HCEC 1CT (cell line): ENCODE measurements at regions not wholly inside any gene's neighbourhood (a gene's known extent, or its start where the extent isn't known, plus 50 kb on each side); places are given as distances from the start of the nearest gene placed in this dataset.
"Not testable (repeated sequence)": the region's sequence is repeated elsewhere in the genome, so short reads cannot be mapped to it uniquely, and the experiment has no call there.

Source experiments
- DNase-seq: peaks from one replicate; pipeline ENCODE4 v3.0.0-alpha.2; 2017

DNA sequence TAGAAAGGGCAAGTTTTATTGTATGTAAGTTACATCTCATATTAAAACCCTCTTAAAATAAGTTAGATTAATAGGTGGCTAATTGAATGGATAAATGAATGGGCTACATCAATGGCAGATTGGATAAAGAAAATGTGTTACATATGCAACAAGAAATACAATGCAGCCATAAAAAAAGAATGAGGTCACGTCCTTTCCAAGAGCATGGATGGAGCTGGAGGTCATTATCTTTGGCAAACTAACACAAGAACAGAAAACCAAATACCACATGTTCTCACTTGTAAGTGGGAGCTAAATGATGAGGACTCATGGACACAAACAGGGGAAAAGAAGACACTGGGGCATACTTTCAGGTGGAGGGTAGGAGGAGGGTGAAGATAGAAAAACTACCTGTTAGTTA is 182.2 kb upstream of the GNAI1 start:
- no peak for DNase-seq

- DNase-seq = no peak
Observed at GRCh38 chr7:79951415-79951814, 183.2 kb upstream of the GNAI1 start.

GRCh38 chr7:79949778-79950177 is 184.9 kb upstream of the GNAI1 start:
- DNase-seq = no peak

DNA sequence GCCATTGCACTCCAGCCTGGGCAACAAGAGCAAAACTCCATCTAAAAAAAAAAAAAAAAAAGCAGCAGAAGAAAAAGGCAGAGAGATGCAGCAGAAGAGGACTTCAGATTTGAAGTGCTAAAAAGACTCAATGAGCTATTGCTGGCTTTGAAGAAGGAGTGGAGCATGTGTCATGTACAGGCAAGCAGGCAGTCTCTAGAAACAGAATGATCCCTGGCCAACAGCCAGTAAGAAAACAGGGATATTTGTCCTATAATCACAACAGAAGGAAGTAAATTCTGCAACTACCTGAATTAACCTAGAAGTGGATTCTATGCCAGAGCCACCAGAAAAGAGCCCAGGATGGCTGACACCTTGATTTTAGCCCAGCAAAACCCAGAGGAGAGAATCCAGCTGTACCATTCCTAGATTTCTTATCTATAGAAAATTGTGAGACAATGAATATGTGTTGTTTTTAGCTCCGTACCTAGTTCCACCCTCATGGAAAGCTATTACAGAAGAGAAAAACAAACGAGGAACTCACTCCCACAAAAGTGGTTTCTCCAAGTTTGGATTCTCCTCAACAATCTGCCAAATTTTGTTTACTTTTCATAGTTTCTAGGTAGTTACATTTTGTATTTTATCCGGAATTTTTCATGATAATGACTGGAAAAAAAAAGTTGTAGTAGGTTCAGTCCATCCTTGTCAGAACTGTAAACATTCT is 198.2 kb upstream of the GNAI1 start:
- no peak for DNase-seq

- DNase-seq = no peak
Observed at GRCh38 chr7:79934727-79935126, 199.9 kb upstream of the GNAI1 start.

GRCh38 chr7:79933144-79933543 is 201.5 kb upstream of the GNAI1 start:
- peak; percentile 5 for DNase-seq

GRCh38 chr7:79930604-79931003 is 204.0 kb upstream of the GNAI1 start:
- DNase-seq = peak; percentile 11

DNA sequence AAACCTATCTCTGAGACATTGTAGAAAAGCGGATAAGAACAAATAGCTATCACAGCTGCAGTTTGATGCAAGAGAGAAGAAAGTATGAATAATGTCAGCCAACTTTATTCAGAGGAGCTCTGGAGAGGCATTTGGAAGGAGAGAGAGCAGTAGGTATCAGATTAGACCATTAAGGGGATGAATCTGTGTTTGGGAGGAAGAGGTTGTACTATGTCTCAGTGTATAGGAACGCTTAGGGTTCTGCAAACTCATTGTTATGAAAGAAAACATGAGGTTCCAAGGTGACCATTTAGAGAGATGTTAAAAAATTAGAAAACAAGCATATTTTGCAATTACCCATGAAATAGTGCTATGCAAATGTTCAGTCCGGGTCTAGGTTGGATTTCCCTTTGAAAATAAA is 207.5 kb upstream of the GNAI1 start:
- DNase-seq = no peak

DNA sequence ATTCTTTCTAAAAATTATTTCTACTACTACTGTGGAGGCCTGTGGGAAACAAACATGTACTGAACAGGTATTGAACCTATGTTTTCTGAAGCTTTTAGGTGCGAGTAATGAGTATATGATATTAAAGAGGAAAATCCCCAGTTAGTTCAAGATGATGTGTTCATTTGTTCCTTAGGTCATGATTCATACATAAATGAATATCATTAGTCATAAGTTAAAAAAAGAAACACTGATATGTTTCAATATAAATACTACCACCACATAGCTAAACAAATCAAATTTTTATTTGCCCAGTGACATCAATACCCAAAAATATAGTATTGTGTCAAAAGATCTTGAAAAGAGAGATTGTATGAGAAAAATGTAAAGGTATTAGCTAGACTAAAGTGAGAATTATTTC is 210.7 kb upstream of the GNAI1 start:
- peak; percentile 86 for DNase-seq

DNA sequence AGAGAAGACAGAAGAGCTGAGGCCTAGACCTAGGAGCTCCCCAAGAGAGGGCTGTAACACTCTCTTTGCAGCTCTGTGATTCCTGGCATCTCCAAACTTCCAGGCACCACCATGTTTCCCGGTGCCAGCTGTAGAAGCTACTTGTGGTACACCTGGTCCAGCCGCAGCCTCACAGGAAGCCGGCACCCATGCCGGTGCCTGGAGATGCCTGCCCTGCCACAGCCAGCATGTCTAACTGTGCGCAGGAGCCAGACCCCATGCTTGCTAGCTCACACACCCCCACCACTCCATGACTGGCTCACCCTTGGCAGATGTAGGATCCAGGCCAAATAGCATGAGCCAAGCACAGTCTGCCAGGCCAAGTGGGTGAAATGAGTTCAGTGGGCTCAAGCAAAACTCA is 211.7 kb upstream of the GNAI1 start:
- DNase-seq = no peak

GRCh38 chr7:79921976-79922375 is 212.7 kb upstream of the GNAI1 start:
- no peak for DNase-seq

GRCh38 chr7:79918632-79919031 is 216.0 kb upstream of the GNAI1 start:
- DNase-seq = not testable (repeated sequence)

DNA sequence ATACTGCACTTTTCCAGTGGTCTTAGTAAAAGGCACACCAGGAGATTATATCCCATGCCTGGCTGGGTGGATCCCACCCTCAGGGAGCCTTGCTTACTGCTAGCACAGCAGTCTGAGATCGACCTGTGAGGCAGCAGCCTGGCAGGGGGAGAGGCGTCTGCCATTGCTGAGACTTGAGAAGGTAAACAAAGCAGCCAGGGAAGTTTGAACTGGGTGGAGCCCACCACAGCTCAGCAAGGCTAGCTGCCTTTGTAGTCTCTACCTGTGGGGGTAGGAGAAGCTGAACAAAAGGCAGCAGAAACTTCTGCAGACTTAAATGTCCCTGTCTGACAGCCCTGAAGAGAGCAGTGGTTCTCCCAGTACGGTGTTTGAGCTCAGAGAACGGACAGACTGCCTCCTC is 219.3 kb upstream of the GNAI1 start:
- DNase-seq = not testable (repeated sequence)

- DNase-seq = no peak
Observed at GRCh38 chr7:79912213-79912633, 222.4 kb upstream of the GNAI1 start.

DNA sequence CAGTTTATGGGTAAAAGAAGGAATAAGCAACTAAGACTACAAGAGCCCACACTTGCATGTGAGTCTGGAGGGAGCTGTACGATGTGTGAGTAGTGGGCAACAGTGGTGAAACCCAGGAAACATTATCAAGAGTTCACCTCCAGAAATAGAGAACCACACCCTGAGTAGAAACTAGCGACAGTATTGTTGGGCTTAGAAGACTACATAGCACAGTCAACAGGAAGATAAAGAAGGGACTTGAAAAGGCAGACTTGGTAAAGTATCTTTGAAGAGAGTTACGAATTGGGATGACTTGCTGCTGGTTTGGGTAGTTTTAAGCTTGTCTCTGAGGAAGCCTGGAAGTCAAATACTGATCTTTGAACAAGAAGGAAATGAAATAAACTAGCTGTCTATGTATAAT is 223.2 kb upstream of the GNAI1 start:
- DNase-seq = no peak

DNA sequence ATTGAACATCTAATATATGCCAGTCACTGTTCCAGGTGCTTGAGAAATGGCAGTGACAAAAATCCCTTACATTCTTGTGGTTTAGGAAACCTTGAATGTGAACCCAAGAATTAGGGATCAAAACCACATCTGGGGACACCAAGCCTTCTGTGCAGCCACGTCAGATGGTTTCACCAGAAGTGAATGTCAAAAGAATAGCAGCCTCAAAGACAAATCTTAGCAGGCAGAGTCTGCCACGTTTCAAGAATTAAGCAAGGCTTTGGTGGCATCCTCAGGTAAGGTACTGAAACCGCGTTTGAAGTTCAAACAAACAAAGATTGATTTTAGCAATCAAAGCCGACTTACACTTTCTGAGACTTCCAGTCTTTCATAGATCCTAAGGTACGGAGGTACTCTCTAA is 225.5 kb upstream of the GNAI1 start:
- no peak for DNase-seq

GRCh38 chr7:79897166-79897565 is 237.5 kb upstream of the GNAI1 start:
- peak; percentile 9 for DNase-seq

DNA sequence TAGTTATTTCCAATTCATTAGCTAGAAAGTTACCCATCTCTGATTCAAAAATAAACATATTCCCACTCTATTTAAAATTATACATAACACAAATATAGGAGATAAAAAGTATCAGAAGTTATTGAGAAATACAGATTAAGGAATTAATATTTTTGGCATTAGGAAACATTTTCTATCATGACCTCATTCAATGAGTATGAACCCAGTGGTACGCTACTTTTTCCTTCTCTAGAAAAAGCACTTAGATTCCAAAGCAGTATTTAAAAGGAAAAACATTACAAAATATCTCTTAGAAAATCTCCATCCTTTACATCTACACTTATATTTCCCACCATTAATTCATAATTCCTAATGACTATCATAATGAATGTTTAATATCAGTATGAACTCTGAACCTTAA is 240.6 kb upstream of the GNAI1 start:
- DNase-seq = peak; percentile 51

GRCh38 chr7:79882922-79883321 is 251.7 kb upstream of the GNAI1 start:
- no peak for DNase-seq

GRCh38 chr7:79880312-79880711 is 254.3 kb upstream of the GNAI1 start:
- no peak for DNase-seq

DNA sequence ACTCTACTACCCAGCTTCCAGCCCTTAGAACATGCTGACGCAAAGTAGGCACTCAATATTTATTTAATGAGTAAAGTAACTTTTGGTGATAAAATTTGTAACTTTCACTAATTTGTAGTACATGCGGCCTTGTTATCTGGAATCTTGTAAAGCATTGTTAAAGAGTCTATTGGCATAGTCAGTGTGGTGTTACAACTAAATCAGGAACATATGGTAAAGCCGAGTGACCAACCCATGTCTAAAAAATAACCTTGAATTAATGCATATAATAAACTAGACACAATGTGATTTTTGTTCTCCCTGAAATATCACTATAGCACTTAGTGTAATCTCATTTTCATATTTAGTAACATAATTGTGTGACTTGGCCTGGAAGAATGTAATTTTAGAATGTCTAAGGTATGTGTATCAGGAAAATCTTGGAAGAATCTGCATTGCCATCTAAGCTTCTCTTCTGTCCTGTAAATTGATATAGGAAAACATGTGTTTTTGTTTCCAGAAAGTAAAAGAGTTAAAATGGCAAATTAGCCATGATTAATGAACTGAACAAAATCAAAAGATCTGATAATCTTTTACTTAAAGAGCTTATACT is 256.7 kb upstream of the GNAI1 start:
- peak; percentile 39 for DNase-seq

DNA sequence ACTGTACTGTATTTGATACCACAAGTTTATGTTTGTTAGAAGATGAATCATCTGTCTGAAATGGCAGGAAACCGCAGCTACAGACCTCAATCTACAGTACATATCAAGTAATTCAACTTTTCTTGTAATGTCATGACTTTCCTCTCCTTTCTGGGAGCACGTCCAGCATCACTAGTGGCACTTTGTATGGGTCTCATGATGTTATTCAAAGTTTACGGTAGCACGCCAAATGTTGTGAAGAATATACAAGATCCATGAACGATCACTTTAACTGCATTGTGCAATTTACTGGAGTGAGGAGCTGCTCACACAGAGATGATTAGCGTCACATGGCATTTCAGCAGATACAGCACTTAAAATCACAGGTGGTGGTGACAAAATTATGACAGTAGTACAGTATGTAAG is 257.8 kb upstream of the GNAI1 start:
- DNase-seq = peak; percentile 94

DNA sequence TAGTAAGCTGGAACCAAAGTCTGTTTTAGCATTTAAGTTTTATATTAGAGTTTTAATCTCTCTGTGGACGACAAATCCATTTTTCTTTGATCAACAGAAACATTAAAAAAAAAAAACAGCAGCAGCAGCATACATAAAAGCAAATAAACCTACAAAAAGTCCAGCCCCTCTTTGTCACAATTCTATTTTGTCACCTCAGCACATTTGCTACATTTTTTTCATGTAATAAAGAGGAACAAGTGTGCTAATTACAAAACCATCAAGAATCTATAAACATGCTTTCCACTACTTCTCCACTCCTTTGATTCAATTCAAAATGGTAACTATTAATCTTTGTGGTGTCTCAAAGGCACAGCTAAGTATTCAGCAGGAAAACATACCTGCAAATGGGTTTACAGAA is 259.8 kb upstream of the GNAI1 start:
- DNase-seq = no peak

- DNase-seq = no peak
Observed at GRCh38 chr7:79872176-79872575, 262.5 kb upstream of the GNAI1 start.

DNA sequence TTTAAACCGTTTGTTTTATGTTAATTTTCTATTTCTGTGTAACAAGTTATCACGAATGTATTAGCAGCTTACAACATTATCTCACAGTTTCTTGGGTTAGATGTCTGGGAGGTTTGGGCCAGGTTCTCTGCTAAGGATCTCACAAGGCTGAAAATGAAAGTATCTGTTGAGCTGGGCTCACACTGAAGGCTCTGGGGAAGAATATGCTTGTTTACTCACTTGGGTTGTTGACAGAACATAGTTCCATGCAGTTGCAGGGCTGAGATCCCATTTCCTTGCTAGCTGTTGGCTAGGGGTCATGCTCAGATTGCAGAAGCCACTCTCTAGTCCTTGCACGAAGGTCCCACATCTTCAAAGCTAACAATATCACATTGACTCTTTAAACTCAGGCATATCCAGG is 266.6 kb upstream of the GNAI1 start:
- peak; percentile 8 for DNase-seq
